HepG2 (cell line): ENCODE measurements at regions not wholly inside any gene's neighbourhood (a gene's known extent, or its start where the extent isn't known, plus 50 kb on each side); places are given as distances from the start of the nearest gene placed in this dataset.

Experiments
- EZH2 ChIP-seq: conservative IDR thresholded peaks from 2 replicates; pipeline ENCODE4 v1.6.1; 2012; ENCODE audit warnings: mild to moderate bottlenecking, low read depth, low read length, moderate library complexity
- FOSL1 ChIP-seq: sonication (generic); formaldehyde crosslinking; IDR thresholded peaks from 2 replicates; pipeline ENCODE4 v1.9.0; 2021; ENCODE audit warnings: missing genetic modification reagents, borderline replicate concordance
- HOXA5 ChIP-seq: sonication (generic); formaldehyde crosslinking; IDR thresholded peaks from 2 replicates; pipeline ENCODE4 v1.4.0; 2020; ENCODE audit warnings: missing genetic modification reagents
- KLF6 ChIP-seq: IDR thresholded peaks from 2 replicates; pipeline ENCODE4 v1.8.0; 2016; ENCODE audit warnings: missing biosample characterization, missing genetic modification reagents
- NR1H2 ChIP-seq: sonication (generic); formaldehyde crosslinking; IDR thresholded peaks from 2 replicates; pipeline ENCODE4 v1.8.1; 2022; ENCODE audit warnings: low read depth, missing genetic modification reagents, borderline replicate concordance
- POLR2A ChIP-seq, 2 experiments: IDR thresholded peaks; 2 replicates each; pipeline ENCODE4 v1.6.1; 2011; ENCODE audit warnings: low read depth in 2 of 2, low read length in 2 of 2, mild to moderate bottlenecking in 1 of 2, moderate library complexity in 1 of 2; ENCODE audit not compliant: insufficient read depth in 1 of 2
- SIN3A ChIP-seq: IDR thresholded peaks from 2 replicates; pipeline ENCODE4 v1.6.1; 2011; ENCODE audit warnings: low read depth, mild to moderate bottlenecking, control low read depth, low read length, borderline replicate concordance
- TFDP1 ChIP-seq: IDR thresholded peaks from 2 replicates; pipeline ENCODE4 v1.6.1; 2016; ENCODE audit warnings: missing compliant biosample characterization, missing genetic modification reagents, borderline replicate concordance
- THRA ChIP-seq: sonication (generic); formaldehyde crosslinking; IDR thresholded peaks from 2 replicates; pipeline ENCODE4 v1.4.0; 2020; ENCODE audit warnings: missing genetic modification reagents, borderline replicate concordance
- ZNF382 ChIP-seq: sonication (generic); formaldehyde crosslinking; IDR thresholded peaks from 2 replicates; pipeline ENCODE4 v1.5.0; 2020; ENCODE audit warnings: missing genetic modification reagents, mild to moderate bottlenecking, borderline replicate concordance
- ZNF740 ChIP-seq: sonication (generic); formaldehyde crosslinking; IDR thresholded peaks from 2 replicates; pipeline ENCODE4 v1.4.0; 2020; ENCODE audit warnings: missing genetic modification reagents
- TF ChIP-seq, protein P1 (sequence below): sonication (generic); formaldehyde crosslinking; IDR thresholded peaks from 2 replicates; pipeline ENCODE4 v1.5.0; 2020; ENCODE audit warnings: mild to moderate bottlenecking, missing genetic modification reagents, moderate library complexity
- TF ChIP-seq, protein P2 (sequence below): sonication (generic); formaldehyde crosslinking; IDR thresholded peaks from 2 replicates; pipeline ENCODE4 v1.5.0; 2020; ENCODE audit warnings: missing genetic modification reagents, mild to moderate bottlenecking, borderline replicate concordance

- TF ChIP-seq POLR2A (IDR thresholded peaks at IDR 0.05; ENCODE audit: insufficient read depth in 1 of 2, low read depth in 2 of 2, low read length in 2 of 2), result no peak
- no peak for TF ChIP-seq ZNF740
- TF ChIP-seq, protein P1, sequence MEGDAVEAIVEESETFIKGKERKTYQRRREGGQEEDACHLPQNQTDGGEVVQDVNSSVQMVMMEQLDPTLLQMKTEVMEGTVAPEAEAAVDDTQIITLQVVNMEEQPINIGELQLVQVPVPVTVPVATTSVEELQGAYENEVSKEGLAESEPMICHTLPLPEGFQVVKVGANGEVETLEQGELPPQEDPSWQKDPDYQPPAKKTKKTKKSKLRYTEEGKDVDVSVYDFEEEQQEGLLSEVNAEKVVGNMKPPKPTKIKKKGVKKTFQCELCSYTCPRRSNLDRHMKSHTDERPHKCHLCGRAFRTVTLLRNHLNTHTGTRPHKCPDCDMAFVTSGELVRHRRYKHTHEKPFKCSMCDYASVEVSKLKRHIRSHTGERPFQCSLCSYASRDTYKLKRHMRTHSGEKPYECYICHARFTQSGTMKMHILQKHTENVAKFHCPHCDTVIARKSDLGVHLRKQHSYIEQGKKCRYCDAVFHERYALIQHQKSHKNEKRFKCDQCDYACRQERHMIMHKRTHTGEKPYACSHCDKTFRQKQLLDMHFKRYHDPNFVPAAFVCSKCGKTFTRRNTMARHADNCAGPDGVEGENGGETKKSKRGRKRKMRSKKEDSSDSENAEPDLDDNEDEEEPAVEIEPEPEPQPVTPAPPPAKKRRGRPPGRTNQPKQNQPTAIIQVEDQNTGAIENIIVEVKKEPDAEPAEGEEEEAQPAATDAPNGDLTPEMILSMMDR (CRISPR knock-in tag), result no peak
- no peak for TF ChIP-seq SIN3A
- no peak for TF ChIP-seq NR1H2 (CRISPR knock-in tag)
- TF ChIP-seq EZH2, result no peak
- no peak for TF ChIP-seq KLF6 (CRISPR knock-in tag)
- no peak for TF ChIP-seq HOXA5
- TF ChIP-seq, protein P2, sequence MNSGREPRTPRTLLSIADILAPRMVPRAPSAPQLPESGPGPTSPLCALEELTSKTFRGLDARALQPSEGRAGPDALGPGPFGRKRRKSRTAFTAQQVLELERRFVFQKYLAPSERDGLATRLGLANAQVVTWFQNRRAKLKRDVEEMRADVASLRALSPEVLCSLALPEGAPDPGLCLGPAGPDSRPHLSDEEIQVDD (CRISPR knock-in tag), result no peak
- no peak for TF ChIP-seq FOSL1 (CRISPR knock-in tag)
- no peak for TF ChIP-seq THRA (CRISPR knock-in tag)
- TF ChIP-seq TFDP1 (CRISPR knock-in tag), result no peak
- no peak for TF ChIP-seq ZNF382 (CRISPR knock-in tag)
These were observed 326.6 kb downstream of the MN1 start for GRCh38 chr22:27474711-27475547.
